H9 (cell line): ENCODE measurements at regions not wholly inside any gene's neighbourhood (a gene's known extent, or its start where the extent isn't known, plus 50 kb on each side); places are given as distances from the start of the nearest gene placed in this dataset.

ENCODE experiments used
- DNase-seq: peaks from one replicate; pipeline ENCODE4 v3.0.0-alpha.2; 2017
- H2AFZ ChIP-seq: one replicate; pipeline ENCODE4 v1.6.1; 2013; ENCODE audit warnings: mild to moderate bottlenecking, low read length, control low read depth, moderate library complexity
- H2AK5ac ChIP-seq: 2 replicates; pipeline ENCODE4 v1.6.1; 2013; ENCODE audit warnings: low read length, control low read depth, mixed read lengths; ENCODE audit not compliant: insufficient read length
- H2BK120ac ChIP-seq: one replicate; pipeline ENCODE4 v1.6.1; 2013; ENCODE audit warnings: low read depth, mild to moderate bottlenecking, low read length, control low read depth, inconsistent platforms; ENCODE audit not compliant: poor library complexity, severe bottlenecking
- H2BK12ac ChIP-seq: 2 replicates; pipeline ENCODE4 v1.6.1; 2013; ENCODE audit warnings: low read length, control low read depth, mixed read lengths, low read depth; ENCODE audit not compliant: insufficient read length
- H2BK15ac ChIP-seq: 2 replicates; pipeline ENCODE4 v1.6.1; 2013; ENCODE audit warnings: low read depth, low read length, control low read depth
- H2BK20ac ChIP-seq: one replicate; pipeline ENCODE4 v1.6.1; 2013; ENCODE audit warnings: low read depth, mild to moderate bottlenecking, low read length, control low read depth, inconsistent platforms; ENCODE audit not compliant: poor library complexity, severe bottlenecking
- H2BK5ac ChIP-seq: 2 replicates; pipeline ENCODE4 v1.6.1; 2013; ENCODE audit warnings: low read length, control low read depth, mixed read lengths; ENCODE audit not compliant: insufficient read length
- H3K14ac ChIP-seq: 2 replicates; pipeline ENCODE4 v1.6.1; 2013; ENCODE audit warnings: low read length, control low read depth; ENCODE audit not compliant: insufficient read depth
- H3K18ac ChIP-seq: 2 replicates; pipeline ENCODE4 v1.6.1; 2013; ENCODE audit warnings: low read depth, mild to moderate bottlenecking, mixed read lengths, low read length, control low read depth; ENCODE audit not compliant: insufficient read length
- H3K23ac ChIP-seq: 2 replicates; pipeline ENCODE4 v1.6.1; 2013; ENCODE audit warnings: low read length, control low read depth, mixed read lengths, low read depth; ENCODE audit not compliant: insufficient read length
- H3K23me2 ChIP-seq: 2 replicates; pipeline ENCODE4 v1.6.1; 2013; ENCODE audit warnings: low read depth, mild to moderate bottlenecking, mixed read lengths, low read length, control low read depth; ENCODE audit not compliant: insufficient read length, poor library complexity, severe bottlenecking
- H3K27ac ChIP-seq: 2 replicates; pipeline ENCODE4 v1.5.1; 2013; ENCODE audit warnings: low read length, control low read depth, mixed read lengths, low read depth; ENCODE audit not compliant: insufficient read length
- H3K27me3 ChIP-seq: 2 replicates; pipeline ENCODE4 v1.6.1; 2013; ENCODE audit warnings: low read length, control low read depth, inconsistent platforms; ENCODE audit not compliant: insufficient read depth
- H3K4ac ChIP-seq: 2 replicates; pipeline ENCODE4 v1.6.1; 2013; ENCODE audit warnings: low read depth, mild to moderate bottlenecking, control low read depth, inconsistent platforms, low read length, moderate library complexity
- H3K4me1 ChIP-seq: 2 replicates; pipeline ENCODE4 v1.6.1; 2013; ENCODE audit warnings: low read length, control low read depth, inconsistent platforms; ENCODE audit not compliant: insufficient read depth
- H3K4me2 ChIP-seq: 2 replicates; pipeline ENCODE4 v1.6.1; 2013; ENCODE audit warnings: low read length, control low read depth, mixed read lengths; ENCODE audit not compliant: insufficient read length, insufficient read depth
- H3K56ac ChIP-seq: 2 replicates; pipeline ENCODE4 v1.6.1; 2013; ENCODE audit warnings: low read depth, mild to moderate bottlenecking, mixed read lengths, low read length, control low read depth; ENCODE audit not compliant: insufficient read length
- H3K79me1 ChIP-seq: 2 replicates; pipeline ENCODE4 v1.6.1; 2013; ENCODE audit warnings: low read depth, mild to moderate bottlenecking, moderate library complexity, low read length, control low read depth, inconsistent platforms; ENCODE audit not compliant: insufficient read depth, poor library complexity, severe bottlenecking
- H3K79me2 ChIP-seq: 2 replicates; pipeline ENCODE4 v1.6.1; 2013; ENCODE audit warnings: low read length, control low read depth, inconsistent platforms; ENCODE audit not compliant: insufficient read depth
- H3K9ac ChIP-seq: 2 replicates; pipeline ENCODE4 v1.6.1; 2013; ENCODE audit warnings: low read length, control low read depth, mixed read lengths; ENCODE audit not compliant: insufficient read length; ENCODE audit errors: extremely low read depth
- H3K9me3 ChIP-seq: one replicate; pipeline ENCODE4 v1.6.1; 2013; ENCODE audit warnings: low read depth, low read length, inconsistent platforms; ENCODE audit not compliant: control insufficient read depth
- H3T11ph ChIP-seq: one replicate; pipeline ENCODE4 v1.6.1; 2013; ENCODE audit warnings: mild to moderate bottlenecking, low read length, control low read depth, inconsistent platforms
- H4K20me1 ChIP-seq: one replicate; pipeline ENCODE4 v1.6.1; 2013; ENCODE audit not compliant: control insufficient read depth, insufficient read length, insufficient read depth
- H4K5ac ChIP-seq: 2 replicates; pipeline ENCODE4 v1.6.1; 2013; ENCODE audit warnings: low read depth, mild to moderate bottlenecking, mixed read lengths, low read length, control low read depth; ENCODE audit not compliant: insufficient read length
- H4K8ac ChIP-seq: replicated peaks from 2 replicates; pipeline ENCODE4 v1.6.1; 2013; ENCODE audit warnings: low read length, control low read depth, mixed read lengths, low read depth; ENCODE audit not compliant: insufficient read length
- H4K91ac ChIP-seq: 2 replicates; pipeline ENCODE4 v1.6.1; 2013; ENCODE audit warnings: low read depth, mild to moderate bottlenecking, moderate library complexity, mixed read lengths, low read length, control low read depth; ENCODE audit not compliant: insufficient read length
- H3K27ac Mint-ChIP-seq, 3 experiments: 2 replicates in 2 of 3; 3 replicates in 1 of 3; pipeline ENCODE4 v1.8.0; 2020 to 2021; ENCODE audit warnings: mixed read lengths in 3 of 3, mild to moderate bottlenecking in 1 of 3, moderate library complexity in 1 of 3
- H3K27me3 Mint-ChIP-seq: 2 replicates; pipeline ENCODE4 v1.8.0; 2021; ENCODE audit warnings: low read depth, mild to moderate bottlenecking, moderate library complexity, mixed read lengths
- H3K36me3 Mint-ChIP-seq, 3 experiments: 2 replicates in 2 of 3; 3 replicates in 1 of 3; pipeline ENCODE4 v1.8.0; 2020 to 2021; ENCODE audit warnings: low read depth in 3 of 3, mixed read lengths in 3 of 3; ENCODE audit not compliant: insufficient read depth in 1 of 3
- H3K4me1 Mint-ChIP-seq, 2 experiments: 2 replicates each; pipeline ENCODE4 v1.8.0; 2020; ENCODE audit warnings: mixed read lengths in 2 of 2
- H3K4me3 Mint-ChIP-seq, 2 experiments: 2 replicates in 1 of 2; 3 replicates in 1 of 2; pipeline ENCODE4 v1.8.0; 2020 to 2021; ENCODE audit warnings: mild to moderate bottlenecking in 2 of 2, mixed read lengths in 2 of 2, moderate library complexity in 1 of 2
- H3K9me3 Mint-ChIP-seq, 2 experiments: 2 replicates in 1 of 2; 3 replicates in 1 of 2; pipeline ENCODE4 v1.8.0; 2020; ENCODE audit warnings: mild to moderate bottlenecking in 2 of 2, mixed read lengths in 2 of 2, moderate library complexity in 1 of 2
- CTCF ChIP-seq: fragments of 200-600 bp; sonication (generic); conservative IDR thresholded peaks from 3 replicates; pipeline ENCODE4 v1.8.0; 2021; ENCODE audit warnings: antibody characterized with exemption, mild to moderate bottlenecking
- WGBS: extraction: QIAGEN DNeasy Blood & Tissue Kit; methylation state at CpG from one replicate; pipeline ENCODE4 v1.1.7; 2013; ENCODE audit warnings: missing lambda C conversion rate, low lambda C conversion rate, mixed read lengths; ENCODE audit not compliant: insufficient read length; ENCODE audit errors: extremely low coverage; 5-methylcytosine and 5-hydroxymethylcytosine counted together

- no peak for TF ChIP-seq CTCF
- Histone ChIP-seq H3K9me3 (no peaks in the 10 kb centered on the region), H3K79me2 (no peaks in the 10 kb centered on the region), H3K4me2 (no peak overlapping the region), H3K27ac (no peak overlapping the region), H2AK5ac (no peak overlapping the region), H3K4me1 (no peaks in the 10 kb centered on the region), H3K79me1 (no peaks in the 10 kb centered on the region), H3K14ac (no peak overlapping the region), H2BK20ac (no peak overlapping the region), H3T11ph (no peak overlapping the region), H4K8ac (no peak overlapping the region), H2BK120ac (no peak overlapping the region), H3K9ac (no peak overlapping the region), H4K20me1 (no peaks in the 10 kb centered on the region), H3K4ac (no peak overlapping the region), H2BK15ac (no peak overlapping the region), H3K56ac (no peak overlapping the region), H3K23ac (no peak overlapping the region), H2AFZ (no peak overlapping the region), H2BK12ac (no peak overlapping the region), H3K23me2 (no peaks in the 10 kb centered on the region), H3K18ac (no peak overlapping the region), H4K5ac (no peak overlapping the region), H3K27me3 (no peaks in the 10 kb centered on the region), H2BK5ac (no peak overlapping the region), H4K91ac (no peak overlapping the region)
- H3K4me3 Mint-ChIP-seq, result no peak overlapping the region
- WGBS, result no CpG with 5 or more reads among the region's 5 CpGs
- peaks cover 3 to 4% of the 10 kb centered on the region in 2 experiments; a peak in 3 of 5 replicates for H3K9me3 Mint-ChIP-seq
- H3K4me1 Mint-ChIP-seq, result no peaks in the 10 kb centered on the region
- H3K27ac Mint-ChIP-seq, result no peak overlapping the region
- no peak for DNase-seq
- no peaks in the 10 kb centered on the region for H3K27me3 Mint-ChIP-seq
- H3K36me3 Mint-ChIP-seq, result peaks cover 0 to 3% (median 0%) of the 10 kb centered on the region in 3 experiments; a peak in 1 of 7 replicates
These were observed 67.9 kb upstream of the GLS start for GRCh38 chr2:190812506-190813294.
